ENCODE measurements at regions not wholly inside any gene's neighbourhood (a gene's known extent, or its start where the extent isn't known, plus 50 kb on each side); places are given as distances from the start of the nearest gene placed in this dataset.

GRCh38 chr6:165967810-165968407 is 199.7 kb downstream of the TBXT start:
- intact Hi-C loops (cut with DNase I), result no loop called here
- H3K27me3 ChIP-seq (replicated peaks; ENCODE audit: insufficient read depth), result no peaks in the 10 kb centered on the region
- H3K27ac ChIP-seq, result no peak overlapping the region
- H3K4me1 ChIP-seq (replicated peaks), result no peaks in the 10 kb centered on the region
- no peak overlapping the region for H3K4me3 ChIP-seq
- TF ChIP-seq POLR2A (IDR thresholded peaks at IDR 0.05) (no peak), CTCF (IDR thresholded peaks at IDR 0.05) (no peak), POLR2AphosphoS5 (IDR thresholded peaks at IDR 0.05) (no peak)
- 88% methylated on average over 5 of the region's 5 CpGs for WGBS
- H3K9me3 ChIP-seq, result no peaks in the 10 kb centered on the region
- DNase-seq (ENCODE audit: low spot score), result no peak
- H3K36me3 ChIP-seq, result no peaks in the 10 kb centered on the region

GRCh38 chr6:165963750-165964149 is 203.9 kb downstream of the TBXT start:
- no peaks in the 10 kb centered on the region for H3K9me3 ChIP-seq
- 57% methylated on average over 6 of the region's 6 CpGs for WGBS
- H3K4me1 ChIP-seq (replicated peaks), result no peaks in the 10 kb centered on the region
- no peak overlapping the region for H3K27ac ChIP-seq
- no peaks in the 10 kb centered on the region for H3K36me3 ChIP-seq
- no peak for DNase-seq (ENCODE audit: low spot score)
- peaks cover 4% of the 10 kb centered on the region for H3K27me3 ChIP-seq (replicated peaks; ENCODE audit: insufficient read depth)
- H3K4me3 ChIP-seq, result no peak overlapping the region
- intact Hi-C loops (cut with DNase I), result no loop called here
- no peak for TF ChIP-seq POLR2AphosphoS5 (IDR thresholded peaks at IDR 0.05)
- TF ChIP-seq CTCF (IDR thresholded peaks at IDR 0.05), result no peak
- TF ChIP-seq POLR2A (IDR thresholded peaks at IDR 0.05), result no peak

- Histone ChIP-seq H3K9me3 (no peaks in the 10 kb centered on the region), H3K4me3 (no peak overlapping the region), H3K27ac (no peak overlapping the region), H3K36me3 (no peaks in the 10 kb centered on the region), H3K4me1 (replicated peaks) (no peaks in the 10 kb centered on the region), H3K27me3 (replicated peaks; ENCODE audit: insufficient read depth) (peaks cover 4% of the 10 kb centered on the region)
- intact Hi-C loops (cut with DNase I), result no loop called here
- no peak for DNase-seq (ENCODE audit: low spot score)
- TF ChIP-seq CTCF (IDR thresholded peaks at IDR 0.05) (no peak), POLR2A (IDR thresholded peaks at IDR 0.05) (no peak), POLR2AphosphoS5 (IDR thresholded peaks at IDR 0.05) (no peak)
- 79% methylated on average over 6 of the region's 7 CpGs for WGBS
Observed at GRCh38 chr6:165962366-165962765, 205.3 kb downstream of the TBXT start.

GRCh38 chr6:165961233-165961632 is 206.4 kb downstream of the TBXT start:
- 77% methylated on average over 12 of the region's 12 CpGs for WGBS
- Histone ChIP-seq H3K27ac (no peak overlapping the region), H3K36me3 (no peaks in the 10 kb centered on the region), H3K9me3 (no peaks in the 10 kb centered on the region), H3K4me1 (replicated peaks) (no peaks in the 10 kb centered on the region), H3K4me3 (no peak overlapping the region), H3K27me3 (replicated peaks; ENCODE audit: insufficient read depth) (peaks cover 4% of the 10 kb centered on the region)
- intact Hi-C loops (cut with DNase I), result no loop called here
- DNase-seq (ENCODE audit: low spot score), result no peak
- no peak for TF ChIP-seq CTCF (IDR thresholded peaks at IDR 0.05)
- no peak for TF ChIP-seq POLR2AphosphoS5 (IDR thresholded peaks at IDR 0.05)
- no peak for TF ChIP-seq POLR2A (IDR thresholded peaks at IDR 0.05)

- Histone ChIP-seq H3K27me3 (replicated peaks; ENCODE audit: insufficient read depth) (peaks cover 4% of the 10 kb centered on the region), H3K4me3 (no peak overlapping the region), H3K4me1 (replicated peaks) (no peaks in the 10 kb centered on the region), H3K9me3 (no peaks in the 10 kb centered on the region), H3K36me3 (no peaks in the 10 kb centered on the region), H3K27ac (no peak overlapping the region)
- intact Hi-C loops (cut with DNase I), result no loop called here
- WGBS, result 80% methylated on average over 12 of the region's 12 CpGs
- no peak for DNase-seq (ENCODE audit: low spot score)
- TF ChIP-seq POLR2AphosphoS5 (IDR thresholded peaks at IDR 0.05), result no peak
- no peak for TF ChIP-seq CTCF (IDR thresholded peaks at IDR 0.05)
- no peak for TF ChIP-seq POLR2A (IDR thresholded peaks at IDR 0.05)
Observed at GRCh38 chr6:165960695-165961094, 207.0 kb downstream of the TBXT start.

All from prostate gland (tissue), 2 donors.